Common myeloid progenitor, CD34-positive (primary cell): ENCODE measurements at regions not wholly inside any gene's neighbourhood (a gene's known extent, or its start where the extent isn't known, plus 50 kb on each side); places are given as distances from the start of the nearest gene placed in this dataset.

ENCODE experiments used
- CTCF ChIA-PET: fragments of 350-600 bp; sonication (Branson Sonifier 250); formaldehyde crosslinking; loops from one replicate; lab custom pipeline; 2021; ENCODE audit warnings: antibody characterized with exemption; lab: Charles Lee
- POLR2A ChIA-PET: fragments of 350-600 bp; sonication (Branson Sonifier 250); formaldehyde crosslinking; loops from one replicate; lab custom pipeline; 2021; ENCODE audit warnings: antibody characterized with exemption; lab: Charles Lee
- DNase-seq, 3 donors: peaks; one replicate each; pipeline versions ENCODE4 v3.0.0 to v3.0.0-alpha.2; 2013
- H3K27ac ChIP-seq, 2 experiments: 1 replicate in 1 of 2; 2 replicates in 1 of 2; pipeline ENCODE4 v1.7.0; 2013; ENCODE audit warnings: inconsistent platforms in 2 of 2, low read length in 2 of 2, mild to moderate bottlenecking in 2 of 2, low read depth in 1 of 2, moderate library complexity in 1 of 2; ENCODE audit not compliant: severe bottlenecking in 2 of 2, insufficient read depth in 1 of 2, poor library complexity in 1 of 2
- H3K27me3 ChIP-seq, 5 experiments: replicated peaks in 2 of 5; 1 replicate in 3 of 5; 2 replicates in 2 of 5; pipeline versions ENCODE4 v1.6.1 to v1.7.0; 2013; ENCODE audit warnings: low read length in 4 of 5, mild to moderate bottlenecking in 2 of 5, moderate library complexity in 2 of 5, inconsistent platforms in 1 of 5; ENCODE audit not compliant: insufficient read depth in 5 of 5, control insufficient read depth in 4 of 5
- H3K36me3 ChIP-seq, 4 experiments: 1 replicate in 2 of 4; 2 replicates in 2 of 4; pipeline versions ENCODE4 v1.6.1 to v1.7.0; 2013; ENCODE audit warnings: low read length in 3 of 4, control low read depth in 1 of 4, mild to moderate bottlenecking in 1 of 4; ENCODE audit not compliant: control insufficient read depth in 4 of 4, insufficient read depth in 4 of 4
- H3K4me1 ChIP-seq, 4 experiments: 1 replicate in 3 of 4; 2 replicates in 1 of 4; pipeline versions ENCODE4 v1.6.1 to v1.7.1; 2013; ENCODE audit warnings: low read length in 3 of 4, mild to moderate bottlenecking in 3 of 4, control low read depth in 1 of 4, inconsistent platforms in 1 of 4, moderate library complexity in 1 of 4; ENCODE audit not compliant: control insufficient read depth in 4 of 4, insufficient read depth in 4 of 4; ENCODE audit errors: control extremely low read depth in 1 of 4
- H3K4me3 ChIP-seq, 7 experiments: 1 replicate in 4 of 7; 2 replicates in 3 of 7; pipeline versions ENCODE4 v1.5.1 to v1.7.0; 2013; ENCODE audit warnings: mild to moderate bottlenecking in 7 of 7, low read length in 6 of 7, moderate library complexity in 6 of 7, inconsistent platforms in 2 of 7, low read depth in 2 of 7, control low read depth in 1 of 7; ENCODE audit not compliant: insufficient read depth in 4 of 7, control insufficient read depth in 1 of 7; ENCODE audit errors: extremely low read depth in 1 of 7
- H3K9me3 ChIP-seq, 5 experiments: 1 replicate in 4 of 5; 2 replicates in 1 of 5; pipeline versions ENCODE4 v1.6.1 to v1.7.1; 2013; ENCODE audit warnings: low read length in 4 of 5, mild to moderate bottlenecking in 2 of 5, inconsistent platforms in 1 of 5, low read depth in 1 of 5, moderate library complexity in 1 of 5; ENCODE audit not compliant: control insufficient read depth in 4 of 5, insufficient read depth in 2 of 5; ENCODE audit errors: control extremely low read depth in 1 of 5
- WGBS: methylation state at CpG from one replicate; pipeline ENCODE4 v1.1.5; 2013; ENCODE audit not compliant: insufficient coverage; 5-methylcytosine and 5-hydroxymethylcytosine counted together

GRCh38 chr20:6940048-6940447, 172.6 kb downstream of the BMP2 start:
- Histone ChIP-seq H3K4me1 (no peaks in the 10 kb centered on the region), H3K27me3 (no peaks in the 10 kb centered on the region), H3K36me3 (no peaks in the 10 kb centered on the region), H3K4me3 (no peak overlapping the region), H3K27ac (no peak overlapping the region), H3K9me3 (peaks cover 0 to 2% (median 0%) of the 10 kb centered on the region in 5 experiments)
- peak; percentile 67 to 80 (median 69) for DNase-seq
- ChIA-PET POLR2A (interaction anchor here (0.7 kb wide), 1 partner anchor 92 kb away, joined by 3 read pairs; no protein-coding TSS in a partner anchor), CTCF (interaction anchor here (1.2 to 2.4 kb wide), 2 partner anchors 111 to 113 kb away, joined by 3 to 16 read pairs; no protein-coding TSS in a partner anchor)
- 53% methylated on average over 2 of the region's 5 CpGs for WGBS

- CTCF ChIA-PET, result interaction anchor here (1.4 kb wide), 1 partner anchor 113 kb away, joined by 3 read pairs; no protein-coding TSS in a partner anchor
- 80% methylated on average over 1 of the region's 2 CpGs for WGBS
- Histone ChIP-seq H3K27ac (no peak overlapping the region), H3K9me3 (peaks cover 0 to 2% (median 0%) of the 10 kb centered on the region in 5 experiments), H3K4me3 (no peak overlapping the region), H3K4me1 (no peaks in the 10 kb centered on the region), H3K36me3 (no peaks in the 10 kb centered on the region), H3K27me3 (no peaks in the 10 kb centered on the region)
- POLR2A ChIA-PET, result no interaction called here
- no peak for DNase-seq
Observed at GRCh38 chr20:6940876-6941275, 173.4 kb downstream of the BMP2 start.

GRCh38 chr20:6941571-6941970, 174.1 kb downstream of the BMP2 start:
- H3K27ac ChIP-seq, result no peak overlapping the region
- no peaks in the 10 kb centered on the region for H3K36me3 ChIP-seq
- H3K27me3 ChIP-seq, result no peaks in the 10 kb centered on the region
- no peak overlapping the region for H3K4me3 ChIP-seq
- ChIA-PET CTCF (interaction anchor here (1.4 kb wide), 1 partner anchor 114 kb away, joined by 3 read pairs; no protein-coding TSS in a partner anchor), POLR2A (no interaction called here)
- H3K9me3 ChIP-seq, result peaks cover 0 to 2% (median 0%) of the 10 kb centered on the region in 5 experiments
- 94% methylated on average over 2 of the region's 2 CpGs for WGBS
- no peaks in the 10 kb centered on the region for H3K4me1 ChIP-seq
- no peak for DNase-seq

GRCh38 chr20:6942266-6942665, 174.8 kb downstream of the BMP2 start:
- DNase-seq, result no peak
- H3K9me3 ChIP-seq, result peaks cover 0 to 2% (median 0%) of the 10 kb centered on the region in 5 experiments
- H3K27me3 ChIP-seq, result no peaks in the 10 kb centered on the region
- CTCF ChIA-PET, result interaction anchor here (1.4 kb wide), 1 partner anchor 114 kb away, joined by 3 read pairs; no protein-coding TSS in a partner anchor
- H3K27ac ChIP-seq, result no peak overlapping the region
- POLR2A ChIA-PET, result no interaction called here
- no peaks in the 10 kb centered on the region for H3K4me1 ChIP-seq
- H3K4me3 ChIP-seq, result no peak overlapping the region
- 100% methylated on average over 2 of the region's 3 CpGs for WGBS
- H3K36me3 ChIP-seq, result no peaks in the 10 kb centered on the region

- DNase-seq, result no peak
- ChIA-PET POLR2A (no interaction called here), CTCF (interaction anchor here (0.9 kb wide), 1 partner anchor 10 kb away, joined by 3 read pairs; no protein-coding TSS in a partner anchor)
- H3K36me3 ChIP-seq, result no peaks in the 10 kb centered on the region
- H3K27ac ChIP-seq, result no peak overlapping the region
- no peak overlapping the region for H3K4me3 ChIP-seq
- no peaks in the 10 kb centered on the region for H3K4me1 ChIP-seq
- H3K9me3 ChIP-seq, result peaks cover 0 to 2% (median 0%) of the 10 kb centered on the region in 5 experiments
- WGBS, result 100% methylated on average over 1 of the region's 4 CpGs
- H3K27me3 ChIP-seq, result no peaks in the 10 kb centered on the region
Observed at GRCh38 chr20:6944292-6944691, 176.8 kb downstream of the BMP2 start.

GRCh38 chr20:6953611-6954010, 186.1 kb downstream of the BMP2 start:
- Histone ChIP-seq H3K27ac (no peak overlapping the region), H3K4me1 (peaks cover 0 to 2% (median 0%) of the 10 kb centered on the region in 4 experiments), H3K9me3 (peaks cover 0 to 3% (median 1%) of the 10 kb centered on the region in 5 experiments), H3K27me3 (peaks cover 0 to 2% (median 0%) of the 10 kb centered on the region in 5 experiments), H3K4me3 (no peak overlapping the region), H3K36me3 (no peaks in the 10 kb centered on the region)
- ChIA-PET CTCF (interaction anchor here (1.1 kb wide), 1 partner anchor 9 kb away, joined by 3 read pairs; no protein-coding TSS in a partner anchor), POLR2A (no interaction called here)
- WGBS, result no CpG with 5 or more reads among the region's 1 CpG
- DNase-seq, result no peak

GRCh38 chr20:6954219-6954618, 186.7 kb downstream of the BMP2 start:
- Histone ChIP-seq H3K4me1 (peaks cover 0 to 2% (median 0%) of the 10 kb centered on the region in 4 experiments), H3K36me3 (no peaks in the 10 kb centered on the region), H3K27me3 (peaks cover 0 to 2% (median 0%) of the 10 kb centered on the region in 5 experiments), H3K4me3 (no peak overlapping the region), H3K27ac (no peak overlapping the region), H3K9me3 (peaks cover 0 to 3% (median 1%) of the 10 kb centered on the region in 5 experiments)
- 100% methylated on average over 1 of the region's 2 CpGs for WGBS
- ChIA-PET CTCF (interaction anchor here (1.1 kb wide), 1 partner anchor 10 kb away, joined by 3 read pairs; no protein-coding TSS in a partner anchor), POLR2A (no interaction called here)
- no peak for DNase-seq
